K562 (cell line): ENCODE measurements at regions not wholly inside any gene's neighbourhood (a gene's known extent, or its start where the extent isn't known, plus 50 kb on each side); places are given as distances from the start of the nearest gene placed in this dataset.

Experiments
- ATAC-seq: fragments of 200-7000 bp; cut with Tn5 transposase; 3 replicates; pipeline ENCODE4 v1.9.1; 2020; ENCODE audit warnings: moderate library complexity
- BruUV-seq: library from RNA; stranded (reverse); fragments of 400-500 nt; replicated peaks from 2 replicates; lab custom pipeline; 2021; lab: Mats Ljungman, UMichigan
- CTCF ChIA-PET: fragments of 300-600 bp; formaldehyde crosslinking; extraction: SDS; loops from one replicate; lab custom pipeline; 2021; ENCODE audit warnings: low intra/inter-chr PET ratio; lab: Yijun Ruan, JAX
- POLR2A ChIA-PET: fragments of 300-600, 350-650 bp; sonication (Branson Sonifier 250); formaldehyde crosslinking; extraction: SDS; loops from one replicate; lab custom pipeline; 2021; ENCODE audit warnings: antibody characterized with exemption, inconsistent platforms; lab: Yijun Ruan, JAX
- DNase-seq, 4 experiments: peaks; one replicate each; pipeline versions ENCODE4 v3.0.0 to v3.0.0-alpha.2; 2011 to 2018; ENCODE audit warnings: low spot score in 3 of 4, mixed read lengths in 3 of 4; ENCODE audit errors: extremely low read depth in 1 of 4
- FAIRE-seq: peaks from 2 replicates; lab custom pipeline; 2011; peaks lifted over from hg19 to GRCh38; lab: Jason Lieb, UNC
- H2AFZ ChIP-seq: 2 replicates; pipeline ENCODE4 v1.6.0; 2011; ENCODE audit warnings: low read depth, low read length, control low read depth, inconsistent platforms
- H3K27ac ChIP-seq: fragments of 200-600 bp; 3 replicates; pipeline ENCODE4 v1.8.0; 2011; ENCODE audit warnings: low read depth, mild to moderate bottlenecking, control low read depth, inconsistent platforms, low read length, moderate library complexity, mixed read lengths; ENCODE audit errors: extremely low read depth
- H3K27me3 ChIP-seq, 2 experiments: fragments of 300-600 bp in 1 of 2; 2 replicates in 1 of 2; 3 replicates in 1 of 2; pipeline versions ENCODE4 v1.6.0 to v1.8.0; 2011; ENCODE audit warnings: inconsistent platforms in 2 of 2, low read length in 2 of 2, mild to moderate bottlenecking in 1 of 2, mixed read lengths in 1 of 2, moderate library complexity in 1 of 2; ENCODE audit not compliant: control insufficient read depth in 2 of 2, insufficient read depth in 2 of 2
- H3K36me3 ChIP-seq: fragments of 300-600 bp; 3 replicates; pipeline ENCODE4 v1.8.0; 2011; ENCODE audit warnings: mild to moderate bottlenecking, low read length, inconsistent platforms; ENCODE audit not compliant: control insufficient read depth, insufficient read depth
- H3K4me1 ChIP-seq, 2 experiments: fragments of 200-600 bp in 1 of 2; replicated peaks in 1 of 2; 2 replicates in 1 of 2; 3 replicates in 1 of 2; pipeline versions ENCODE4 v1.5.1 to v1.8.0; 2011; ENCODE audit warnings: inconsistent platforms in 2 of 2, low read length in 2 of 2, mild to moderate bottlenecking in 1 of 2, mixed read lengths in 1 of 2, moderate library complexity in 1 of 2; ENCODE audit not compliant: control insufficient read depth in 2 of 2, insufficient read depth in 2 of 2
- H3K4me2 ChIP-seq: 2 replicates; pipeline ENCODE4 v1.6.1; 2011; ENCODE audit warnings: low read length, control low read depth, inconsistent platforms, mixed read lengths; ENCODE audit not compliant: insufficient read depth
- H3K4me3 ChIP-seq: fragments of 200-600 bp; sonication (generic), shearing (Covaris generic); 2 replicates; pipeline ENCODE4 v1.5.1; 2016; ENCODE audit warnings: control low read depth, inconsistent platforms
- H3K79me2 ChIP-seq: fragments of 200-600 bp; 3 replicates; pipeline ENCODE4 v1.8.0; 2011; ENCODE audit warnings: low read length, inconsistent platforms; ENCODE audit not compliant: control insufficient read depth, insufficient read depth
- H3K9ac ChIP-seq, 2 experiments: 2 replicates each; pipeline versions ENCODE4 v1.6.0 to v1.6.1; 2011; ENCODE audit warnings: low read depth in 2 of 2, low read length in 2 of 2, control low read depth in 1 of 2, inconsistent platforms in 1 of 2, mild to moderate bottlenecking in 1 of 2, mixed read lengths in 1 of 2; ENCODE audit not compliant: insufficient read depth in 1 of 2
- H3K9me1 ChIP-seq: one replicate; pipeline ENCODE4 v1.6.0; 2011; ENCODE audit warnings: inconsistent platforms, mild to moderate bottlenecking, low read length, moderate library complexity; ENCODE audit not compliant: control insufficient read depth, insufficient read depth
- H3K9me3 ChIP-seq: replicated peaks from 2 replicates; pipeline ENCODE4 v1.5.1; 2011; ENCODE audit warnings: low read depth, low read length, inconsistent platforms; ENCODE audit not compliant: control insufficient read depth, insufficient read depth
- H4K20me1 ChIP-seq: replicated peaks from 2 replicates; pipeline ENCODE4 v1.6.1; 2011; ENCODE audit warnings: low read length, inconsistent platforms, mixed read lengths; ENCODE audit not compliant: control insufficient read depth, insufficient read depth
- DDX20 ChIP-seq: fragments of 450-650 bp; IDR thresholded peaks from 2 replicates; pipeline ENCODE4 v1.6.1; 2016; ENCODE audit warnings: missing genetic modification characterization, low read depth, mild to moderate bottlenecking, missing compliant biosample characterization, moderate library complexity
- EZH2 ChIP-seq: IDR thresholded peaks from 2 replicates; pipeline ENCODE4 v1.6.1; 2012; ENCODE audit warnings: low read depth, mild to moderate bottlenecking, inconsistent platforms, low read length, borderline replicate concordance
- FOXK1 ChIP-seq: sonication (generic); formaldehyde crosslinking; IDR thresholded peaks from 2 replicates; pipeline ENCODE4 v1.8.0; 2022; ENCODE audit warnings: missing genetic modification reagents, mild to moderate bottlenecking, borderline replicate concordance
- HDGF ChIP-seq: fragments of 450-650 bp; IDR thresholded peaks from 2 replicates; pipeline ENCODE4 v1.6.1; 2016
- ID3 ChIP-seq, 2 experiments: fragments of 250-450 bp in 1 of 2; fragments of 450-650 bp in 1 of 2; sonication (Bioruptor Pico) in 1 of 2; IDR thresholded peaks; 2 replicates each; pipeline versions ENCODE4 v1.6.1 to v1.8.0; 2016 to 2021; ENCODE audit warnings: mild to moderate bottlenecking in 2 of 2, moderate library complexity in 2 of 2, missing compliant biosample characterization in 1 of 2, missing genetic modification characterization in 1 of 2
- KHSRP ChIP-seq: fragments of 450-650 bp; IDR thresholded peaks from 2 replicates; pipeline ENCODE4 v1.6.1; 2017
- MCM7 ChIP-seq, 2 experiments: fragments of 450-650 bp; IDR thresholded peaks; 2 replicates each; pipeline ENCODE4 v1.6.1; 2016 to 2018
- YY1 ChIP-seq, 3 experiments: IDR thresholded peaks; 2 replicates each; pipeline ENCODE4 v1.6.1; 2011; ENCODE audit warnings: low read length in 2 of 3, mild to moderate bottlenecking in 2 of 3, moderate library complexity in 2 of 3, borderline replicate concordance in 1 of 3, control low read depth in 1 of 3, low read depth in 1 of 3; ENCODE audit not compliant: insufficient read depth in 3 of 3, insufficient replicate concordance in 2 of 3, control insufficient read depth in 1 of 3, insufficient read length in 1 of 3; ENCODE audit errors: extremely low read depth in 1 of 3
- ZBTB11 ChIP-seq, 3 experiments: fragments of 200-800 bp in 1 of 3; fragments of 250-450 bp in 1 of 3; fragments of 450-650 bp in 1 of 3; sonication (Bioruptor Pico) in 1 of 3; sonication (Bioruptor generic) in 1 of 3; formaldehyde crosslinking in 1 of 3; IDR thresholded peaks; 2 replicates each; pipeline versions ENCODE4 v1.6.1 to v1.8.0; 2016 to 2022; ENCODE audit warnings: mild to moderate bottlenecking in 2 of 3, missing genetic modification characterization in 2 of 3, missing compliant biosample characterization in 1 of 3, moderate library complexity in 1 of 3
- ZNF263 ChIP-seq: sonication (generic); formaldehyde crosslinking; IDR thresholded peaks from 2 replicates; pipeline ENCODE4 v1.8.0; 2022; ENCODE audit warnings: mild to moderate bottlenecking, missing genetic modification reagents, borderline replicate concordance
- in situ Hi-C: fragments of 300-500 bp; cut with MboI; formaldehyde crosslinking; loops from 4 replicates; pipeline ENCODE4 v1.15.0; 2018; ENCODE audit warnings: inconsistent platforms, mixed read lengths
- intact Hi-C: fragments of 100-400 bp; cut with micrococcal nuclease; formaldehyde crosslinking; loops from 2 replicates; pipeline ENCODE4 v1.14.2; 2022

DNA sequence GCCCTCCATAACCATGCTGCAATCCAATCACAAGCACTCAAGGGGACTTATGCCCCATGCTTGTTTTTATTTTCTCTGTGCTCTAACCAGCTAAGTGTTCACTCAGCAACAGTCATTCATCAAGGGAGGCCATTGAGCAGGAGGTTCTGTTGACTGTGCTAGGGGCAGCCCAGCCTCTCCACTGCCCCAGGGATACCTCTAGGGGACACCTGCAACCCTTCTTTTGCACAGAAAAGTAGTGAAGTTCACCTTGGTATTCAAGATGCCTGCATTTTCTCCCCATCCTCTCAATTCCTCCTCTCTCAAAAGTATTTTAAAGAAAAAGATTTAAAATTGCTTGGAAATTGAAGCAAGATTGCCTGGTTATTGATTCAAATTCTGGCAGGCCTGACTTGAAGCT, 124.7 kb upstream of the GNAO1 start:
- Histone ChIP-seq H3K27ac (no peak overlapping the region), H3K4me1 (no peaks in the 10 kb centered on the region), H3K9me1 (no peaks in the 10 kb centered on the region), H3K4me2 (no peak overlapping the region), H4K20me1 (no peaks in the 10 kb centered on the region), H3K9me3 (no peaks in the 10 kb centered on the region), H2AFZ (no peak overlapping the region), H3K36me3 (no peaks in the 10 kb centered on the region), H3K9ac (no peak overlapping the region), H3K27me3 (no peaks in the 10 kb centered on the region), H3K79me2 (no peaks in the 10 kb centered on the region), H3K4me3 (no peak overlapping the region)
- ChIA-PET POLR2A (no interaction called here), CTCF (no interaction called here)
- intact Hi-C loops, result no loop called here
- ATAC-seq (no peak), DNase-seq (no peak), FAIRE-seq (no peak)
- in situ Hi-C loops, result no loop called here
- no TSS peak for BruUV-seq
- no peak for TF ChIP-seq ZBTB11 (CRISPR knock-in tag; IDR thresholded peaks at IDR 0.05)
- TF ChIP-seq ZNF263 (CRISPR knock-in tag), result no peak
- TF ChIP-seq KHSRP, result no peak
- no peak for TF ChIP-seq FOXK1 (CRISPR knock-in tag)
- TF ChIP-seq EZH2, result no peak
- TF ChIP-seq MCM7 (IDR thresholded peaks at IDR 0.05), result no peak
- no peak for TF ChIP-seq DDX20
- no peak for TF ChIP-seq YY1 (IDR thresholded peaks at IDR 0.05; ENCODE audit: borderline replicate concordance in 1 of 3, control insufficient read depth in 1 of 3, extremely low read depth in 1 of 3, insufficient read depth in 3 of 3, insufficient read length in 1 of 3, insufficient replicate concordance in 2 of 3, low read depth in 1 of 3, low read length in 2 of 3)
- no peak for TF ChIP-seq HDGF
- TF ChIP-seq ID3 (CRISPR knock-in tag; IDR thresholded peaks at IDR 0.05), result no peak
- TF ChIP-seq ID3 (tag; IDR thresholded peaks at IDR 0.05), result no peak
